Neural cell (in vitro differentiated cells): ENCODE measurements at regions not wholly inside any gene's neighbourhood (a gene's known extent, or its start where the extent isn't known, plus 50 kb on each side); places are given as distances from the start of the nearest gene placed in this dataset.

Source experiments
- MXI1 ChIP-seq: fragments of 450-650 bp; conservative IDR thresholded peaks from 2 replicates; pipeline ENCODE4 v1.6.1; 2014; ENCODE audit warnings: antibody characterized with exemption, mild to moderate bottlenecking; ENCODE audit not compliant: poor library complexity, severe bottlenecking
- POLR2AphosphoS5 ChIP-seq: IDR thresholded peaks from 2 replicates; pipeline ENCODE4 v1.6.1; 2012
- TF ChIP-seq, protein P1 (sequence below): fragments of 450-650 bp; IDR thresholded peaks from 2 replicates; pipeline ENCODE4 v1.5.1; 2014; ENCODE audit warnings: antibody characterized with exemption, mild to moderate bottlenecking, moderate library complexity; ENCODE audit not compliant: poor library complexity, severe bottlenecking

DNA sequence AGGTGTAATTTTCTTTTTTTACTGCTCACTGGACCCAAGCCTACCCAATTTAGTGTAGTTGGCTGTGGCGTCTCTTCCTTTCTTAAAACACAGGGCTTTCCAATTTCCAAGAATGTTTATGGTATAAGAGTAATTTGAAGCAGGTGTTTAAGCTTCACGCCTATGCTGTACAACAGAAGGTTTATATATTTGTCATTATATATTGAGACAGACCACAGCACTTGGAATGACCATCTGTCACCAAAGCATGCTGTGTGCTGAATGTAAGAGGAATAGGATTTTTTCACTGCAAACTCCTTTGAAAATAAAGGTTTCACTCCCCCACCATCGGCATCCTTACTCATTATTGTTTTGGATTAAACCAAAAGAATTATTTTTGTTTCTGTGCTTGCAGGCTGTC is 325.7 kb downstream of the OTOL1 start:
- TF ChIP-seq, protein P1, sequence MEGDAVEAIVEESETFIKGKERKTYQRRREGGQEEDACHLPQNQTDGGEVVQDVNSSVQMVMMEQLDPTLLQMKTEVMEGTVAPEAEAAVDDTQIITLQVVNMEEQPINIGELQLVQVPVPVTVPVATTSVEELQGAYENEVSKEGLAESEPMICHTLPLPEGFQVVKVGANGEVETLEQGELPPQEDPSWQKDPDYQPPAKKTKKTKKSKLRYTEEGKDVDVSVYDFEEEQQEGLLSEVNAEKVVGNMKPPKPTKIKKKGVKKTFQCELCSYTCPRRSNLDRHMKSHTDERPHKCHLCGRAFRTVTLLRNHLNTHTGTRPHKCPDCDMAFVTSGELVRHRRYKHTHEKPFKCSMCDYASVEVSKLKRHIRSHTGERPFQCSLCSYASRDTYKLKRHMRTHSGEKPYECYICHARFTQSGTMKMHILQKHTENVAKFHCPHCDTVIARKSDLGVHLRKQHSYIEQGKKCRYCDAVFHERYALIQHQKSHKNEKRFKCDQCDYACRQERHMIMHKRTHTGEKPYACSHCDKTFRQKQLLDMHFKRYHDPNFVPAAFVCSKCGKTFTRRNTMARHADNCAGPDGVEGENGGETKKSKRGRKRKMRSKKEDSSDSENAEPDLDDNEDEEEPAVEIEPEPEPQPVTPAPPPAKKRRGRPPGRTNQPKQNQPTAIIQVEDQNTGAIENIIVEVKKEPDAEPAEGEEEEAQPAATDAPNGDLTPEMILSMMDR = no peak
- TF ChIP-seq POLR2AphosphoS5 = no peak
- no peak for TF ChIP-seq MXI1
